ENCODE measurements at regions not wholly inside any gene's neighbourhood (a gene's known extent, or its start where the extent isn't known, plus 50 kb on each side); places are given as distances from the start of the nearest gene placed in this dataset.
"Not testable (repeated sequence)": the region's sequence is repeated elsewhere in the genome, so short reads cannot be mapped to it uniquely, and the experiment has no call there.

- TF ChIP-seq CTCF (IDR thresholded peaks at IDR 0.05; ENCODE audit: unreplicated experiment) = no peak
- Mint-ChIP-seq H3K4me3 (ENCODE audit: unreplicated experiment) (no peak overlapping the region), H3K27me3 (ENCODE audit: unreplicated experiment) (no peaks in the 10 kb centered on the region), H3K36me3 (ENCODE audit: low read depth, unreplicated experiment) (no peaks in the 10 kb centered on the region), H3K27ac (ENCODE audit: unreplicated experiment) (no peak overlapping the region), H3K9me3 (ENCODE audit: unreplicated experiment) (no peaks in the 10 kb centered on the region), H3K4me1 (ENCODE audit: unreplicated experiment) (no peaks in the 10 kb centered on the region)
- no peak for DNase-seq (ENCODE audit: low spot score)
Measured at GRCh38 chr10:71094712-71095390, 117.5 kb upstream of the UNC5B start.

- Mint-ChIP-seq H3K4me3 (ENCODE audit: unreplicated experiment) (no peak overlapping the region), H3K9me3 (ENCODE audit: unreplicated experiment) (no peaks in the 10 kb centered on the region), H3K36me3 (ENCODE audit: low read depth, unreplicated experiment) (no peaks in the 10 kb centered on the region), H3K4me1 (ENCODE audit: unreplicated experiment) (peaks cover 4% of the 10 kb centered on the region), H3K27ac (ENCODE audit: unreplicated experiment) (no peak overlapping the region), H3K27me3 (ENCODE audit: unreplicated experiment) (no peaks in the 10 kb centered on the region)
- no peak for DNase-seq (ENCODE audit: low spot score)
- no peak for TF ChIP-seq CTCF (IDR thresholded peaks at IDR 0.05; ENCODE audit: unreplicated experiment)
Measured at GRCh38 chr10:71099731-71100361, 112.5 kb upstream of the UNC5B start.

GRCh38 chr10:71103961-71104360 is 108.4 kb upstream of the UNC5B start:
- Mint-ChIP-seq H3K4me1 (ENCODE audit: unreplicated experiment) (peaks cover 4% of the 10 kb centered on the region), H3K36me3 (ENCODE audit: low read depth, unreplicated experiment) (peaks cover 5% of the 10 kb centered on the region), H3K9me3 (ENCODE audit: unreplicated experiment) (no peaks in the 10 kb centered on the region), H3K27ac (ENCODE audit: unreplicated experiment) (no peak overlapping the region), H3K4me3 (ENCODE audit: unreplicated experiment) (no peak overlapping the region), H3K27me3 (ENCODE audit: unreplicated experiment) (peaks cover 3% of the 10 kb centered on the region)
- DNase-seq (ENCODE audit: low spot score) = no peak
- TF ChIP-seq CTCF (IDR thresholded peaks at IDR 0.05; ENCODE audit: unreplicated experiment) = no peak

- H3K4me1 Mint-ChIP-seq (ENCODE audit: unreplicated experiment); H3K4me3 Mint-ChIP-seq (ENCODE audit: unreplicated experiment); H3K27me3 Mint-ChIP-seq (ENCODE audit: unreplicated experiment); H3K36me3 Mint-ChIP-seq (ENCODE audit: low read depth, unreplicated experiment); H3K9me3 Mint-ChIP-seq (ENCODE audit: unreplicated experiment); H3K27ac Mint-ChIP-seq (ENCODE audit: unreplicated experiment); DNase-seq (ENCODE audit: low spot score): not testable (repeated sequence)
Measured at GRCh38 chr10:71106151-71106550, 106.2 kb upstream of the UNC5B start.

- not testable (repeated sequence) for H3K27me3 Mint-ChIP-seq (ENCODE audit: unreplicated experiment); H3K4me1 Mint-ChIP-seq (ENCODE audit: unreplicated experiment); H3K36me3 Mint-ChIP-seq (ENCODE audit: low read depth, unreplicated experiment); H3K9me3 Mint-ChIP-seq (ENCODE audit: unreplicated experiment); H3K4me3 Mint-ChIP-seq (ENCODE audit: unreplicated experiment); DNase-seq (ENCODE audit: low spot score); H3K27ac Mint-ChIP-seq (ENCODE audit: unreplicated experiment)
Measured at GRCh38 chr10:71107117-71107516, 105.3 kb upstream of the UNC5B start.

- H3K36me3 Mint-ChIP-seq (ENCODE audit: low read depth, unreplicated experiment); H3K4me3 Mint-ChIP-seq (ENCODE audit: unreplicated experiment); H3K27me3 Mint-ChIP-seq (ENCODE audit: unreplicated experiment); H3K27ac Mint-ChIP-seq (ENCODE audit: unreplicated experiment); H3K4me1 Mint-ChIP-seq (ENCODE audit: unreplicated experiment); DNase-seq (ENCODE audit: low spot score); H3K9me3 Mint-ChIP-seq (ENCODE audit: unreplicated experiment): not testable (repeated sequence)
Measured at GRCh38 chr10:71108042-71108441, 104.3 kb upstream of the UNC5B start.
